CD4-positive, alpha-beta T cell (primary cell): ENCODE measurements at regions not wholly inside any gene's neighbourhood (a gene's known extent, or its start where the extent isn't known, plus 50 kb on each side); places are given as distances from the start of the nearest gene placed in this dataset.

Experiments
- ATAC-seq: fragments of 200-7000 bp; cut with Tn5 transposase; one replicate; pipeline ENCODE4 v1.10.0; 2022; ENCODE audit warnings: mild to moderate bottlenecking; ENCODE audit not compliant: poor library complexity
- CTCF ChIA-PET: fragments of 350-600 bp; sonication (Branson Sonifier 250); formaldehyde crosslinking; loops from one replicate; lab custom pipeline; 2021; ENCODE audit warnings: antibody characterized with exemption, inconsistent platforms; lab: Charles Lee
- POLR2A ChIA-PET: fragments of 350-600 bp; sonication (Branson Sonifier 250); formaldehyde crosslinking; loops from one replicate; lab custom pipeline; 2021; ENCODE audit warnings: antibody characterized with exemption, inconsistent platforms; lab: Charles Lee
- DNase-seq, 14 experiments: peaks; one replicate each; pipeline ENCODE4 v3.0.0-alpha.2; 2013 to 2020; ENCODE audit warnings: mixed read lengths in 2 of 14
- H3K27ac ChIP-seq, 2 donors: one replicate each; pipeline versions ENCODE4 v1.5.1 to v1.7.0; 2013; ENCODE audit warnings: low read length in 2 of 2, low read depth in 1 of 2, mild to moderate bottlenecking in 1 of 2
- H3K27me3 ChIP-seq, 2 experiments: 1 replicate in 1 of 2; 2 replicates in 1 of 2; pipeline versions ENCODE4 v1.6.1 to v1.7.0; 2013; ENCODE audit warnings: low read length in 2 of 2, control low read depth in 1 of 2, mild to moderate bottlenecking in 1 of 2, moderate library complexity in 1 of 2; ENCODE audit not compliant: insufficient read depth in 2 of 2, control insufficient read depth in 1 of 2
- H3K36me3 ChIP-seq: one replicate; pipeline ENCODE4 v1.6.1; 2013; ENCODE audit warnings: low read length, control low read depth; ENCODE audit not compliant: insufficient read depth
- H3K4me1 ChIP-seq: one replicate; pipeline ENCODE4 v1.6.1; 2013; ENCODE audit warnings: low read length, control low read depth; ENCODE audit not compliant: insufficient read depth
- H3K4me3 ChIP-seq: one replicate; pipeline ENCODE4 v1.5.1; 2013; ENCODE audit warnings: mild to moderate bottlenecking, low read length, moderate library complexity
- H3K9me3 ChIP-seq, 2 experiments: 1 replicate in 1 of 2; 2 replicates in 1 of 2; pipeline versions ENCODE4 v1.6.1 to v1.7.0; 2013; ENCODE audit warnings: low read length in 2 of 2, mild to moderate bottlenecking in 2 of 2, control low read depth in 1 of 2, moderate library complexity in 1 of 2; ENCODE audit not compliant: control insufficient read depth in 1 of 2, insufficient read depth in 1 of 2
- H3K27ac Mint-ChIP-seq: one replicate; pipeline ENCODE4 v1.8.0; 2020; ENCODE audit warnings: mixed read lengths
- H3K27me3 Mint-ChIP-seq: one replicate; pipeline ENCODE4 v1.8.0; 2021; ENCODE audit warnings: mixed read lengths
- H3K36me3 Mint-ChIP-seq: one replicate; pipeline ENCODE4 v1.8.0; 2021; ENCODE audit warnings: low read depth, mixed read lengths
- H3K4me1 Mint-ChIP-seq: one replicate; pipeline ENCODE4 v1.8.0; 2021; ENCODE audit warnings: low read depth, mixed read lengths
- H3K4me3 Mint-ChIP-seq: one replicate; pipeline ENCODE4 v1.8.0; 2020; ENCODE audit warnings: mild to moderate bottlenecking, mixed read lengths
- H3K9me3 Mint-ChIP-seq: one replicate; pipeline ENCODE4 v1.8.0; 2020; ENCODE audit warnings: mixed read lengths
- intact Hi-C, 2 experiments: fragments of 100-400 bp; cut with DNase I in 1 of 2; cut with micrococcal nuclease in 1 of 2; formaldehyde crosslinking; loops; one replicate each; pipeline versions ENCODE4 v1.15.1 to v1.9.0; 2023 to 2025; cut with DNase I, micrococcal nuclease
- TF ChIP-seq, protein P1 (sequence below): fragments of 200-600 bp; IDR thresholded peaks from one replicate; pipeline ENCODE4 v1.8.0; 2022; ENCODE audit warnings: antibody characterized with exemption, mild to moderate bottlenecking

DNA sequence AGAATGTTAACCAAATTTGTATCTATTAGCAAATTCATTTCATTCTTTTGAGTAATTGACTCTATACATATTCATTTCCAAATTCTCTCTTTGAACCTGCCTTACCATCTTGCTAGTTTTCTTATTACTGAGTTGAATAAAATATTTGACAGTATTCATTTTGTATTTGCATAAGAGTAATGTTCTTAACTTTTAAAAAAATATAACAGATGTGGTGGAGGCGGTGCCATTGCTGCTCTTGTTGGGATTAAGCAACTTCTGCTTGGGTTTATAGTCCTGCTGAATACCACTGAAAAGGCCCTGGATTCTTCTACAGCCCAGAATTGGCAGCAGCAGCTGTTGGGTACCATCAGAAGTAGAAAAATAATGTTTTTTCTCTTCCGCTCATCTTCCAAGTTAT is 148.9 kb upstream of the PEX5L start:
- TF ChIP-seq, protein P1, sequence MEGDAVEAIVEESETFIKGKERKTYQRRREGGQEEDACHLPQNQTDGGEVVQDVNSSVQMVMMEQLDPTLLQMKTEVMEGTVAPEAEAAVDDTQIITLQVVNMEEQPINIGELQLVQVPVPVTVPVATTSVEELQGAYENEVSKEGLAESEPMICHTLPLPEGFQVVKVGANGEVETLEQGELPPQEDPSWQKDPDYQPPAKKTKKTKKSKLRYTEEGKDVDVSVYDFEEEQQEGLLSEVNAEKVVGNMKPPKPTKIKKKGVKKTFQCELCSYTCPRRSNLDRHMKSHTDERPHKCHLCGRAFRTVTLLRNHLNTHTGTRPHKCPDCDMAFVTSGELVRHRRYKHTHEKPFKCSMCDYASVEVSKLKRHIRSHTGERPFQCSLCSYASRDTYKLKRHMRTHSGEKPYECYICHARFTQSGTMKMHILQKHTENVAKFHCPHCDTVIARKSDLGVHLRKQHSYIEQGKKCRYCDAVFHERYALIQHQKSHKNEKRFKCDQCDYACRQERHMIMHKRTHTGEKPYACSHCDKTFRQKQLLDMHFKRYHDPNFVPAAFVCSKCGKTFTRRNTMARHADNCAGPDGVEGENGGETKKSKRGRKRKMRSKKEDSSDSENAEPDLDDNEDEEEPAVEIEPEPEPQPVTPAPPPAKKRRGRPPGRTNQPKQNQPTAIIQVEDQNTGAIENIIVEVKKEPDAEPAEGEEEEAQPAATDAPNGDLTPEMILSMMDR, result no peak
- no peak for ATAC-seq
- no peaks in the 10 kb centered on the region for H3K9me3 ChIP-seq
- no peak for DNase-seq
- H3K4me3 ChIP-seq, result no peak overlapping the region
- H3K4me1 ChIP-seq, result no peaks in the 10 kb centered on the region
- CTCF ChIA-PET, result no interaction called here
- no peak overlapping the region for H3K4me3 Mint-ChIP-seq
- H3K36me3 Mint-ChIP-seq, result no peaks in the 10 kb centered on the region
- POLR2A ChIA-PET, result no interaction called here
- H3K27ac ChIP-seq, result no peak overlapping the region
- H3K9me3 Mint-ChIP-seq, result no peaks in the 10 kb centered on the region
- H3K27me3 Mint-ChIP-seq, result no peaks in the 10 kb centered on the region
- no peaks in the 10 kb centered on the region for H3K27me3 ChIP-seq
- no peaks in the 10 kb centered on the region for H3K36me3 ChIP-seq
- no peak overlapping the region for H3K27ac Mint-ChIP-seq
- no peaks in the 10 kb centered on the region for H3K4me1 Mint-ChIP-seq
- intact Hi-C loops, result no loop called here

DNA sequence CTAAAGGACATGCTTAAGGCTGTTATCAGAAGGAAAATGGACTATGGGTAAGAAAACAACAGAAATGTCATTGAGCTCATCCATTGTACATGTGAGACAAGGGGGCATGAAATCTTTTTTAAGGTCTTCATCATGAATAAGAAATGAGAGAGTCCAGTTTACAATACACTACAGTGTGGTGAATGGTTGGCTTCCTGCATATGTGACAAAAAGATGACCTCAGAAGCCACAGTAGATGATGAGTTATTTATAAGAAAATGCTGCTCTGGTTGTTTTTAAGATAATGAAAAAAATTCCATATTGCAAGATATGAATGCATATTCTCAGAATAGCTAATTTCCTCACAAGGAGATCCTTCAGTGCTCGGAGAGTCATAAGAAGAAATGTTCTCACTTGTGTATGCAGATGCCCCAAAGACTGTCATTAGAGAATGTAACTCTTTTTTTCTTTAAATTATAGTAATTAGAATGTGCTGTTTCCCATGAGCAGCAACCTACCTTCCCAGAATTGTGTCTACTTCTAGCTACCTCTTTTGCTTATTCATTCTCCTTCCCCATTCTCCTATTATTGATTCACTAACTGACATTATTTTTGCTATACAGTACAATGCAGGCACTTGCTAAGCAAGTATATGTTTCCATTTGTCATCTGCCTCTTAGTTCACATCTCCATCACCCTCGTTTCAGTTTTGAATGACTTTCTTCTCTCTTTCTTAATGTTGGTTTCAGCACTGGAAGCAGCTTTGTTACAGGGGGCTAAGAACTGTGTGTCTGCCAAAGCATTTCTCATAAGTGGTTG is 152.0 kb upstream of the PEX5L start:
- no peak for DNase-seq
- Histone ChIP-seq H3K27me3 (no peaks in the 10 kb centered on the region), H3K4me3 (no peak overlapping the region), H3K4me1 (no peaks in the 10 kb centered on the region), H3K36me3 (no peaks in the 10 kb centered on the region), H3K9me3 (no peaks in the 10 kb centered on the region), H3K27ac (no peak overlapping the region)
- intact Hi-C loops, result no loop called here
- ChIA-PET CTCF (no interaction called here), POLR2A (no interaction called here)
- Mint-ChIP-seq H3K27ac (no peak overlapping the region), H3K27me3 (no peaks in the 10 kb centered on the region), H3K4me1 (no peaks in the 10 kb centered on the region), H3K4me3 (no peak overlapping the region), H3K9me3 (no peaks in the 10 kb centered on the region), H3K36me3 (no peaks in the 10 kb centered on the region)
- TF ChIP-seq, protein P1, result no peak
- no peak for ATAC-seq

DNA sequence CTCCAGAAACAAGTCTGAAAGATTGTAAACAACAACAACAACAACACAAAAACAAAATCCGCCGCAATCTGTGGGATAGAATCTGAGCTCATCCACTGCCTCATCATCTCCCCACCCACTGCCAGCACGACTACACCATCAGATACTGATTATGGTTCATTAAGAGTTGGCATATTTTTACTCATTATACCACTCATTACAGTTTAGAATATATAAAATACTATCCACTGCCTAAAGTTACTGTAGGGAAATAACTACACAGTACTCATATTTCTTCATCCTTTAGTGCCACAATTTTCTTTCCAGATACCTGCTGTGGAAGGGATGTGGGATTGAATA is 152.5 kb upstream of the PEX5L start:
- ATAC-seq, result no peak

More for the DNA sequence above, 152.5 kb upstream of the PEX5L start:
- Histone ChIP-seq H3K27ac (no peak overlapping the region), H3K36me3 (no peaks in the 10 kb centered on the region), H3K9me3 (no peaks in the 10 kb centered on the region), H3K4me3 (no peak overlapping the region), H3K27me3 (no peaks in the 10 kb centered on the region), H3K4me1 (no peaks in the 10 kb centered on the region)
- CTCF ChIA-PET, result no interaction called here
- Mint-ChIP-seq H3K9me3 (no peaks in the 10 kb centered on the region), H3K27me3 (no peaks in the 10 kb centered on the region), H3K36me3 (no peaks in the 10 kb centered on the region), H3K4me1 (no peaks in the 10 kb centered on the region), H3K27ac (no peak overlapping the region), H3K4me3 (no peak overlapping the region)
- DNase-seq, result no peak
- TF ChIP-seq, protein P1, result no peak
- intact Hi-C loops, result no loop called here
- POLR2A ChIA-PET, result no interaction called here
